ENCODE measurements at regions not wholly inside any gene's neighbourhood (a gene's known extent, or its start where the extent isn't known, plus 50 kb on each side); places are given as distances from the start of the nearest gene placed in this dataset.
"Not testable (repeated sequence)": the region's sequence is repeated elsewhere in the genome, so short reads cannot be mapped to it uniquely, and the experiment has no call there.

GRCh38 chr14:105919458-105920150, 393.2 kb downstream of the TMEM121 start:
- in situ Hi-C loops (cut with HindIII; ENCODE audit: low sequenced_read_pairs): no loop called here
- DNase-seq (ENCODE audit: low spot score): no peak

GRCh38 chr14:105920151-105920700, 393.8 kb downstream of the TMEM121 start:
- in situ Hi-C loops (cut with HindIII; ENCODE audit: low sequenced_read_pairs): not testable (repeated sequence)

GRCh38 chr14:105920803-105921755, 394.7 kb downstream of the TMEM121 start:
- in situ Hi-C loops (cut with HindIII; ENCODE audit: low sequenced_read_pairs): not testable (repeated sequence)

More at GRCh38 chr14:105920151-105920700, 393.8 kb downstream of the TMEM121 start:
- not testable (repeated sequence) for DNase-seq (ENCODE audit: low spot score)

GRCh38 chr14:105921781-105922180, 395.4 kb downstream of the TMEM121 start:
- in situ Hi-C loops (cut with HindIII; ENCODE audit: low sequenced_read_pairs); DNase-seq (ENCODE audit: low spot score): not testable (repeated sequence)

More at GRCh38 chr14:105920803-105921755, 394.7 kb downstream of the TMEM121 start:
- not testable (repeated sequence) for DNase-seq (ENCODE audit: low spot score)

GRCh38 chr14:105923520-105924191, 397.3 kb downstream of the TMEM121 start:
- DNase-seq (ENCODE audit: low spot score); in situ Hi-C loops (cut with HindIII; ENCODE audit: low sequenced_read_pairs): not testable (repeated sequence)

GRCh38 chr14:105924951-105925591, 398.7 kb downstream of the TMEM121 start:
- in situ Hi-C loops (cut with HindIII; ENCODE audit: low sequenced_read_pairs): no loop called here
- no peak for DNase-seq (ENCODE audit: low spot score)

GRCh38 chr14:105925615-105926372, 399.4 kb downstream of the TMEM121 start:
- in situ Hi-C loops (cut with HindIII; ENCODE audit: low sequenced_read_pairs): no loop called here
- no peak for DNase-seq (ENCODE audit: low spot score)

GRCh38 chr14:105926373-105927095, 400.2 kb downstream of the TMEM121 start:
- in situ Hi-C loops (cut with HindIII; ENCODE audit: low sequenced_read_pairs): no loop called here
- no peak for DNase-seq (ENCODE audit: low spot score)

GRCh38 chr14:105927096-105928060, 401.0 kb downstream of the TMEM121 start:
- in situ Hi-C loops (cut with HindIII; ENCODE audit: low sequenced_read_pairs): no loop called here
- no peak for DNase-seq (ENCODE audit: low spot score)

GRCh38 chr14:105928171-105929111, 402.1 kb downstream of the TMEM121 start:
- in situ Hi-C loops (cut with HindIII; ENCODE audit: low sequenced_read_pairs); DNase-seq (ENCODE audit: low spot score): not testable (repeated sequence)

- in situ Hi-C loops (cut with HindIII; ENCODE audit: low sequenced_read_pairs): no loop called here
- DNase-seq (ENCODE audit: low spot score): no peak
These were observed 403.1 kb downstream of the TMEM121 start for GRCh38 chr14:105929327-105930081.

GRCh38 chr14:105930572-105930971, 404.2 kb downstream of the TMEM121 start:
- in situ Hi-C loops (cut with HindIII; ENCODE audit: low sequenced_read_pairs): no loop called here

GRCh38 chr14:105931808-105932483, 405.6 kb downstream of the TMEM121 start:
- in situ Hi-C loops (cut with HindIII; ENCODE audit: low sequenced_read_pairs): no loop called here
- DNase-seq (ENCODE audit: low spot score): peak; percentile 10

More at GRCh38 chr14:105930572-105930971, 404.2 kb downstream of the TMEM121 start:
- no peak for DNase-seq (ENCODE audit: low spot score)

- DNase-seq (ENCODE audit: low spot score): no peak
- in situ Hi-C loops (cut with HindIII; ENCODE audit: low sequenced_read_pairs): no loop called here
These were observed 406.9 kb downstream of the TMEM121 start for GRCh38 chr14:105933238-105933637.
